BLaER1 treated with 17β-estradiol and CSF1 and Interleukin-3, amounts not matched to agents 10 nM and 100 nM (cell line): ENCODE measurements at regions not wholly inside any gene's neighbourhood (a gene's known extent, or its start where the extent isn't known, plus 50 kb on each side); places are given as distances from the start of the nearest gene placed in this dataset.
"Not testable (repeated sequence)": the region's sequence is repeated elsewhere in the genome, so short reads cannot be mapped to it uniquely, and the experiment has no call there.

Source experiments
- H3K27ac ChIP-seq, 11 experiments: shearing (Covaris generic); formaldehyde crosslinking; 2 replicates each; pipeline ENCODE4 v1.8.1; 2022
- H3K27me3 ChIP-seq, 11 experiments: shearing (Covaris generic); formaldehyde crosslinking; 2 replicates each; pipeline ENCODE4 v1.8.1; 2022
- H3K36me3 ChIP-seq, 11 experiments: shearing (Covaris generic); formaldehyde crosslinking; 2 replicates each; pipeline ENCODE4 v1.8.1; 2022
- H3K4me1 ChIP-seq, 10 experiments: shearing (Covaris generic); formaldehyde crosslinking; 2 replicates each; pipeline ENCODE4 v1.8.1; 2022
- H3K4me2 ChIP-seq, 11 experiments: shearing (Covaris generic); formaldehyde crosslinking; 2 replicates each; pipeline ENCODE4 v1.8.1; 2022
- H3K4me3 ChIP-seq, 10 experiments: shearing (Covaris generic); formaldehyde crosslinking; 2 replicates each; pipeline ENCODE4 v1.8.1; 2022
- H3K9ac ChIP-seq, 11 experiments: shearing (Covaris generic); formaldehyde crosslinking; 2 replicates each; pipeline ENCODE4 v1.8.1; 2022
- H3K9me3 ChIP-seq, 11 experiments: shearing (Covaris generic); formaldehyde crosslinking; replicated peaks in 1 of 11; 2 replicates each; pipeline ENCODE4 v1.8.1; 2022
- H4K20me1 ChIP-seq, 11 experiments: shearing (Covaris generic); formaldehyde crosslinking; 2 replicates each; pipeline ENCODE4 v1.8.1; 2022
- Cebpa-rat ChIP-seq, 11 experiments: shearing (Covaris generic); IDR thresholded peaks; 2 replicates each; pipeline ENCODE4 v1.8.1; 2022

DNA sequence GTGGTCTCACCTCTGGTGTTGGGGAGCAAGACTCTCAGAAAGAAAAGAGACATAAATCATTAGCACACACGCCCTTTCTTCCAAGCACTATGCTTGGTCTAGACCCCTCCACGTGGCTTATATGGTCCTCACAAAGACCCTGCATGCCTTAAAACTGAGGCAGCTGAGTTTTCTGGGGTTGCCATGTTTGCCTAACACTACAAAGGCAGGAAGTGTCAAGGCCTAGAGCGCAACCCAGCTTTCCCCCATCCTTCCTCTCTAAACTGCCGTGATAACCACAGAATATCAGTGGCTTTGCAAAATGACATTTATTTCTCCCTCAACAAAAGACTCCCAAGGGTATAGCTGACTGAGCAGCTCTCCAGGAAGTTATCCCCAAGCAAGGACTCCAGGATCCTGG, 146.5 kb upstream of the TOP1 start:
- Histone ChIP-seq H4K20me1 (no peaks in the 10 kb centered on the region), H3K9ac (peak overlapping the region in 9 of 11 experiments; percentile 33 to 67 (median 56); a peak in 15 of 22 replicates), H3K4me2 (peak overlapping the region; percentile 54 to 87 (median 79)), H3K4me1 (peaks cover 15 to 57% (median 49%) of the 10 kb centered on the region in 10 experiments), H3K36me3 (no peaks in the 10 kb centered on the region), H3K4me3 (peak overlapping the region in 3 of 10 experiments; percentile 7 to 23 (median 12); a peak in 3 of 20 replicates), H3K27ac (peak overlapping the region in 10 of 11 experiments; percentile 1 to 87 (median 81); a peak in 18 of 22 replicates), H3K9me3 (peaks cover 6 to 16% (median 11%) of the 10 kb centered on the region in 11 experiments; a peak in 16 of 22 replicates), H3K27me3 (no peaks in the 10 kb centered on the region)
- peak in 3 of 11 experiments; percentile 71 to 90 (median 78); a peak in 6 of 22 replicates for TF ChIP-seq Cebpa-rat (IDR thresholded peaks at IDR 0.05)

- no peak for TF ChIP-seq Cebpa-rat (IDR thresholded peaks at IDR 0.05)
- H3K9ac ChIP-seq = peak overlapping the region in 1 of 11 experiments; percentile 41; a peak in 1 of 22 replicates
- H3K4me1 ChIP-seq = peaks cover 15 to 61% (median 49%) of the 10 kb centered on the region in 10 experiments
- peaks cover 6 to 16% (median 11%) of the 10 kb centered on the region in 11 experiments; a peak in 16 of 22 replicates for H3K9me3 ChIP-seq
- peak overlapping the region in 8 of 11 experiments; percentile 76 to 87 (median 82); a peak in 14 of 22 replicates for H3K27ac ChIP-seq
- no peak overlapping the region for H3K4me3 ChIP-seq
- H3K27me3 ChIP-seq = no peaks in the 10 kb centered on the region
- H4K20me1 ChIP-seq = no peaks in the 10 kb centered on the region
- no peaks in the 10 kb centered on the region for H3K36me3 ChIP-seq
- H3K4me2 ChIP-seq = peak overlapping the region in 9 of 11 experiments; percentile 65 to 87 (median 82); a peak in 18 of 22 replicates
These were observed 145.5 kb upstream of the TOP1 start for GRCh38 chr20:40883097-40883496.

DNA sequence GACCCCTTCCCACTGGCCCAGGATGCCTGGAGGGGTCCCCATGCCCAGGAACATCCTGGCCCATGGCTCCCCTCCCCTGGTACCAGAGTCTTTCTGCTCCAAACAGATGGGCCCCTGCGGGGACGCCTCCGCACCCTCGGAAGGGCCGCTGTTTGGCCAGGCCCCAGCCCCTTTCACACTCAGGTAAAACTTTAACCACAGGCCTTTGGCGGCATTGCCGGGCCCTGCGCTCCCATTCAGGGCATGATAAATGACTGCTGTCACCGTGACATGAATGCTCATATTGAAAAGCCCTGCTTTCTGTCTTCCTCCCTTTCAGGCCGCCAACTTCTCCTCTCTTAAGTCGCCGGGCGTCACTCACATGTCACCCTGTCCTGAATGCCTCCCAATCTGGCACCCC, 141.5 kb upstream of the TOP1 start:
- no peaks in the 10 kb centered on the region for H4K20me1 ChIP-seq
- no peak overlapping the region for H3K27ac ChIP-seq
- H3K4me2 ChIP-seq = no peak overlapping the region
- TF ChIP-seq Cebpa-rat (IDR thresholded peaks at IDR 0.05) = no peak
- no peaks in the 10 kb centered on the region for H3K9me3 ChIP-seq
- no peak overlapping the region for H3K9ac ChIP-seq
- no peak overlapping the region for H3K4me3 ChIP-seq
- no peaks in the 10 kb centered on the region for H3K36me3 ChIP-seq
- H3K27me3 ChIP-seq = no peaks in the 10 kb centered on the region
- H3K4me1 ChIP-seq = peaks cover 27 to 42% (median 35%) of the 10 kb centered on the region in 10 experiments

- peak overlapping the region in 8 of 11 experiments; percentile 17 to 60 (median 38); a peak in 11 of 22 replicates for H3K4me2 ChIP-seq
- not testable (repeated sequence) for H3K27ac ChIP-seq, H3K9ac ChIP-seq
These were observed 139.4 kb upstream of the TOP1 start for GRCh38 chr20:40889266-40889665.

DNA sequence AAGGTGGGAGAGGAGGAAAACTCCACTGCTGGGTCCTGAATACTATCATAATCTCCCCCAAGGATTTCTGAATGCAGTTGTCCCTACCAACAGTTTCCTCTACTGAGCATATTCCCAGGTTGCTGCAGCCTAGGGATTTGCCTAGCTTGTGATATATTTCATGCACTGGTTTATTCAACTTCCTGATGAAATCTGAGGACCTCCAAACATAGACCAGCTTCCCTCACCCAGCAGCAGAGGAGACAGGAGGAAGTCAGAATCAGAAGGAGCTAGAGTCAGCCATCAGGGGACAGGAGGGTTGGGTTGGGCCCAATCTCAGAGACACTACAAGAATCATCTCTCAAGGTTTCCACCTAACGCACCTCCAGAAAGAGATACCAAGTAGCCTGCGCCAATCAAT, 138.4 kb upstream of the TOP1 start:
- Histone ChIP-seq H3K27me3 (no peaks in the 10 kb centered on the region), H3K4me2 (peak overlapping the region; percentile 17 to 60 (median 29); a peak in 20 of 22 replicates), H3K4me1 (peaks cover 10 to 22% (median 18%) of the 10 kb centered on the region in 10 experiments; a peak in 19 of 20 replicates), H3K27ac (no peak overlapping the region), H3K9ac (no peak overlapping the region), H3K36me3 (no peaks in the 10 kb centered on the region), H3K4me3 (no peak overlapping the region), H3K9me3 (no peaks in the 10 kb centered on the region), H4K20me1 (no peaks in the 10 kb centered on the region)
- TF ChIP-seq Cebpa-rat (IDR thresholded peaks at IDR 0.05) = no peak

More at GRCh38 chr20:40889266-40889665, 139.4 kb upstream of the TOP1 start:
- H3K4me3 ChIP-seq, H4K20me1 ChIP-seq, H3K9me3 ChIP-seq, H3K36me3 ChIP-seq, H3K27me3 ChIP-seq: not testable (repeated sequence)
- peaks cover 12 to 22% (median 19%) of the 10 kb centered on the region in 10 experiments; a peak in 19 of 20 replicates for H3K4me1 ChIP-seq

- peaks cover 10 to 22% (median 19%) of the 10 kb centered on the region in 10 experiments; a peak in 19 of 20 replicates for H3K4me1 ChIP-seq
- H3K9me3 ChIP-seq = no peaks in the 10 kb centered on the region
- no peaks in the 10 kb centered on the region for H3K27me3 ChIP-seq
- no peak for TF ChIP-seq Cebpa-rat (IDR thresholded peaks at IDR 0.05)
- no peaks in the 10 kb centered on the region for H3K36me3 ChIP-seq
- no peak overlapping the region for H3K27ac ChIP-seq
- no peak overlapping the region for H3K9ac ChIP-seq
- H3K4me3 ChIP-seq = no peak overlapping the region
- H3K4me2 ChIP-seq = peak overlapping the region in 9 of 11 experiments; percentile 19 to 60 (median 40); a peak in 10 of 22 replicates
- no peaks in the 10 kb centered on the region for H4K20me1 ChIP-seq
These were observed 138.0 kb upstream of the TOP1 start for GRCh38 chr20:40890635-40891034.

DNA sequence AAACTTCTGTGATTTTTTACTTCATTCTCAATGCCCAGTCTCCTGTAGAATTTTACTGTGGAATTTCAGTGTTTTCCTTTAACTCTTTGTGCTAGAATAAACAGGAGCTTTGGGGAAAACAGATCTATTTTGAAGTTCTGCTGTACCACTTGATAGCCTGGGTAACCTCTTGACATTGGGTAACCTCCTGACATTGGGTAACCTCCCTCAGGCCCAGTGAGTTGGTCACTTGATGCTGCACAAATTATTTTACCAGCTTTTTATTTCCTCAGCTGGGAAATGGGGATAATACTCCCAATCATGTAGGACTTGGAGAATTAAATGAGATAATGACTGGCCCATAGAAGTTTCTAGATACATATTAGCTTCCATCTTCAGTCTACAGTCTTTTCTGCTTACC, 137.3 kb upstream of the TOP1 start:
- H3K9ac ChIP-seq = no peak overlapping the region
- H3K27ac ChIP-seq = no peak overlapping the region
- H4K20me1 ChIP-seq = no peaks in the 10 kb centered on the region
- H3K9me3 ChIP-seq = no peaks in the 10 kb centered on the region
- H3K27me3 ChIP-seq = no peaks in the 10 kb centered on the region
- no peak for TF ChIP-seq Cebpa-rat (IDR thresholded peaks at IDR 0.05)
- H3K36me3 ChIP-seq = no peaks in the 10 kb centered on the region
- no peak overlapping the region for H3K4me3 ChIP-seq
- H3K4me1 ChIP-seq = peaks cover 12 to 26% (median 20%) of the 10 kb centered on the region in 10 experiments; a peak in 19 of 20 replicates
- H3K4me2 ChIP-seq = no peak overlapping the region

DNA sequence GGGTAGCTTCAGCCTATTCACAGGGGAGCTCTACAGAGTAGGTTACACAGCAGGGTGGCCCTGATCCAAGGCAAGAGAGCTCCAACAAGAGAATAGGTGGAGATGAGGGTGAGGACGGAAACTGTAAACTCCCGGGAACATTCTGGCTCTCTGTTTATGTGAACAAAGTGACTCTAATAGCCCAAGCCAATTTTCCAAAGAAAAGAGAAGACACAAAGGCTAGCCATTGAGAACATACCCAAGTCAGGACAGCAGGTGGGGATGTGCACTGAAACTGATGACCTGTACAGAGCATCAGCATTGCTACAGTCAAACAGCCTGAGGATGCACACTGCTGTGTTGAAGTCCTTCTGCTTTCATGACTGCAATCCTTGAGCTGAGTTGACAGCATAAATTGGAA, 136.0 kb upstream of the TOP1 start:
- no peak overlapping the region for H3K9ac ChIP-seq
- H3K36me3 ChIP-seq = no peaks in the 10 kb centered on the region
- no peaks in the 10 kb centered on the region for H4K20me1 ChIP-seq
- no peaks in the 10 kb centered on the region for H3K27me3 ChIP-seq
- H3K4me3 ChIP-seq = no peak overlapping the region
- no peak overlapping the region for H3K4me2 ChIP-seq
- H3K9me3 ChIP-seq = no peaks in the 10 kb centered on the region
- no peak overlapping the region for H3K27ac ChIP-seq
- TF ChIP-seq Cebpa-rat (IDR thresholded peaks at IDR 0.05) = no peak
- peaks cover 16 to 39% (median 23%) of the 10 kb centered on the region in 10 experiments; a peak in 19 of 20 replicates for H3K4me1 ChIP-seq

- peaks cover 16 to 36% (median 23%) of the 10 kb centered on the region in 10 experiments; a peak in 19 of 20 replicates for H3K4me1 ChIP-seq
- no peaks in the 10 kb centered on the region for H3K9me3 ChIP-seq
- no peak for TF ChIP-seq Cebpa-rat (IDR thresholded peaks at IDR 0.05)
- H3K27me3 ChIP-seq = no peaks in the 10 kb centered on the region
- H3K4me2 ChIP-seq = no peak overlapping the region
- no peaks in the 10 kb centered on the region for H4K20me1 ChIP-seq
- H3K36me3 ChIP-seq = no peaks in the 10 kb centered on the region
- no peak overlapping the region for H3K27ac ChIP-seq
- no peak overlapping the region for H3K4me3 ChIP-seq
- no peak overlapping the region for H3K9ac ChIP-seq
These were observed 134.9 kb upstream of the TOP1 start for GRCh38 chr20:40893610-40894236.
